ENCODE measurements at regions not wholly inside any gene's neighbourhood (a gene's known extent, or its start where the extent isn't known, plus 50 kb on each side); places are given as distances from the start of the nearest gene placed in this dataset.

DNA sequence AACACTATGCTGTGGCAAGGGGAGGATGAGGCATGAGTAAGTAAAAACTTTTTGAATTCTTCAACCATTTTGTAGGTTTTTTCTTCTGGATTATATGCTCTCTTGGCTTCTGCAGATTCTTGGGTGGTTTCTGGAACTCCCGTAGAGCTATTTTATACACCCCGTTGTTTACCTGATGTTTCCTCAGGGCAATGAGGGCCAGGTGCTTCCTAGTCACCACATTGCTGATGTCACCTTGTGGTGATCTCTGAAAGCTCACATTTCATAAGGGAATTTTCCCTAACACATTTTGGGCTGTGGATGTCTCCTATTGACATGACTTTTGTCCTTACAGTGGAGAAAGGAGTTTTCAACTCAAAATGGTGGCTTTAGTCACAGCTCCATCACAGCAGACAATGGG is 356.6 kb downstream of the PLA2G4A start:
- TF ChIP-seq, protein P1, sequence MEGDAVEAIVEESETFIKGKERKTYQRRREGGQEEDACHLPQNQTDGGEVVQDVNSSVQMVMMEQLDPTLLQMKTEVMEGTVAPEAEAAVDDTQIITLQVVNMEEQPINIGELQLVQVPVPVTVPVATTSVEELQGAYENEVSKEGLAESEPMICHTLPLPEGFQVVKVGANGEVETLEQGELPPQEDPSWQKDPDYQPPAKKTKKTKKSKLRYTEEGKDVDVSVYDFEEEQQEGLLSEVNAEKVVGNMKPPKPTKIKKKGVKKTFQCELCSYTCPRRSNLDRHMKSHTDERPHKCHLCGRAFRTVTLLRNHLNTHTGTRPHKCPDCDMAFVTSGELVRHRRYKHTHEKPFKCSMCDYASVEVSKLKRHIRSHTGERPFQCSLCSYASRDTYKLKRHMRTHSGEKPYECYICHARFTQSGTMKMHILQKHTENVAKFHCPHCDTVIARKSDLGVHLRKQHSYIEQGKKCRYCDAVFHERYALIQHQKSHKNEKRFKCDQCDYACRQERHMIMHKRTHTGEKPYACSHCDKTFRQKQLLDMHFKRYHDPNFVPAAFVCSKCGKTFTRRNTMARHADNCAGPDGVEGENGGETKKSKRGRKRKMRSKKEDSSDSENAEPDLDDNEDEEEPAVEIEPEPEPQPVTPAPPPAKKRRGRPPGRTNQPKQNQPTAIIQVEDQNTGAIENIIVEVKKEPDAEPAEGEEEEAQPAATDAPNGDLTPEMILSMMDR (IDR thresholded peaks at IDR 0.05; ENCODE audit: low read length, missing control alignments) = no peak
- no peak overlapping the region for H3K4me3 ChIP-seq (replicated peaks; ENCODE audit: low read depth, low read length)
- DNase-seq (ENCODE audit: low read depth) = no peak

DNA sequence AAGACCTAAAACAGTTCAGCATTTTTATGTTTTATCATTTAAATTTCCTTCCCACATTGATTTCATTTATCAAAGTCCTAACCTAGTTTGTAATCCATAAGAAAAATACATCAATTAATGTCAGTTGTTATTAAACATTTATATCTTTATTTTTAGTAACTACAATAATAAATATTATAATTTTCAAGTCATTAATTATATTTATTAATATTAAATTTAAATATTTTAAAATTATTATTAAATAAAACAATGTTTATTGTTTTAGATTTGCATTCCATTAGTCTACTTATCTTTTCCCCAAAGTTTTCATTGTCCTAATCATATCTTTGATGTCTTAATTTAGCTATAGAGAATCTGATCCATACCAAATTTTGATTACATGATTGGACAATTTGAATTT is 368.9 kb downstream of the PLA2G4A start:
- TF ChIP-seq, protein P1 (IDR thresholded peaks at IDR 0.05; ENCODE audit: low read length, missing control alignments) = no peak
- DNase-seq (ENCODE audit: low read depth) = no peak
- no peak overlapping the region for H3K4me3 ChIP-seq (replicated peaks; ENCODE audit: low read depth, low read length)

DNA sequence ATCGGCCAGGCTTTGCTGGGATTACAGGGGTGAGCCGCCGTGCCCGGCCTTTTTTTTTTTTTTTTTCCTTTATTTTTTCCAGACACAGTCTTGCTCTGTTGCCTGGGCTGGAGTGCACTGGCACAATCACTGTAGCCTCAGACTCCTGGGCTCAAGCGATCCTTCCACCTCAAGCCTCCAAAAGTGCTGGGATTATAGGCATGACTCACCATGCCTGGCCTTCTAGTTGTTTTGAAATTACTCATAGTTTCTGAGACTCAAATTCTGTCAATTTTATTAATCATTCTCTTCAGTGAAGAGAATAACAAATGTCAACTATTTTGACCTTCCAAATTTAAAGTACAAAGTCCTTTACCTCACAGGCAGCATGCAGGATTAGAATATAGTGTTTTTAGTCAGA is 374.5 kb downstream of the PLA2G4A start:
- H3K4me3 ChIP-seq (replicated peaks; ENCODE audit: low read depth, low read length) = no peak overlapping the region
- TF ChIP-seq, protein P1 (IDR thresholded peaks at IDR 0.05; ENCODE audit: low read length, missing control alignments) = no peak
- peak; percentile 3 for DNase-seq (ENCODE audit: low read depth)

DNA sequence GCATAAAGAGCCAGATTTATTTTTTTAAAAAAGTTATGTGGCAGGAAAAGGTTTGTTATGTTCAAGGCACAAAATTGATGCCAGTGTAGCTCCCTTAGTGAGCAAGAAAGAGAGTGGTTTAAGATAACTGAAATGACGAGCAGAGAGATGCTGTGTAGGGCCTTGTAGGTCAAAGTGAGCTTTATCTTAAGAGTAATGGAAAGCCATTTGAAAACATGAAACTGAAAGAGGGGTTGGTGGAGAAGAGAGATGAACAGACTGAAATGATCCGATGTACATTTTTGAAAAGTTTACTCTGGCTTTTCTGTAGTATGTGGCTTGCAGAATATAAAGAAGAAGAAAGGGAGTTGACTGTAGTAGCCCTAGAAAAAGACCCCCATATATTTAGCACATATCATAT is 383.6 kb downstream of the PLA2G4A start:
- TF ChIP-seq, protein P1 (IDR thresholded peaks at IDR 0.05; ENCODE audit: low read length, missing control alignments) = no peak
- no peak for DNase-seq (ENCODE audit: low read depth)
- H3K4me3 ChIP-seq (replicated peaks; ENCODE audit: low read depth, low read length) = no peak overlapping the region

DNA sequence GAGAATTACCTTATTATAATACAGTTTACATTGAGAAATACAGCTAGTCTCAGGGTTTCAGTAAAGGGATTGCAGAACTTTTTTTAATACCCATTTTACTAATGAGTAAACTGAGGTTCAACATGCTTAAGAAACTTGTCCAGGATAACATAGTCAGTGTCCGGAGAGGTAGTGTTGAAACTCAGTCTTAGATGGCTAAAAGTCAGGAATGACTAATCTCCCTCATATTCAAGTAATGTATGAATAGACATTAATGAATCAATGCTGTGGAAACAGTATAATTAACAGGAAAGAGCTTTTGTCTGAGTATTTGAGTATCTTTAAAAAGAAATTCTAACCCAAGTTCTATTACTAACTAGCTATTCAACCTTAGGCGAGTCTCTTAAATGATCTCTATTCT is 397.6 kb downstream of the PLA2G4A start:
- peak; percentile 8 for DNase-seq (ENCODE audit: low read depth)
- H3K4me3 ChIP-seq (replicated peaks; ENCODE audit: low read depth, low read length) = no peak overlapping the region
- TF ChIP-seq, protein P1 (IDR thresholded peaks at IDR 0.05; ENCODE audit: low read length, missing control alignments) = no peak

DNA sequence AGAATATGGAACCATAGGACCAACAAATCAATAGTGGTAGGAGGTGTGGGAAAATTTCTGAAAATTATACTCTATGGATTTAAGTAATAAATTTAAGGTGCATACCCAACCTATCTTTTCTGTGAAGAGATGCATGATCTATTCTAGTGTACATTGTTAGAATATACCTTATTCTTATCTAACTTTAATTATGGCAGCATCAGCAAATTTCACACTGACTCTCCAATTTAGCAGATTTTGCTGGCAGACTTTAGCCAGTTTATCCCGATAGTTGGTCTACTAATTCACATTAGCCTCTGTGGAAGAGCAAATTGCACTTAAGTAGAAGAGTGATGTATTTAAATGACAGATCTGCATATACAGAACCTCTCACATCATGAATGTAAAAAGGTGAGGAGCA is 400.0 kb downstream of the PLA2G4A start:
- no peak for DNase-seq (ENCODE audit: low read depth)
- H3K4me3 ChIP-seq (replicated peaks; ENCODE audit: low read depth, low read length) = no peak overlapping the region
- TF ChIP-seq, protein P1 (IDR thresholded peaks at IDR 0.05; ENCODE audit: low read length, missing control alignments) = no peak

DNA sequence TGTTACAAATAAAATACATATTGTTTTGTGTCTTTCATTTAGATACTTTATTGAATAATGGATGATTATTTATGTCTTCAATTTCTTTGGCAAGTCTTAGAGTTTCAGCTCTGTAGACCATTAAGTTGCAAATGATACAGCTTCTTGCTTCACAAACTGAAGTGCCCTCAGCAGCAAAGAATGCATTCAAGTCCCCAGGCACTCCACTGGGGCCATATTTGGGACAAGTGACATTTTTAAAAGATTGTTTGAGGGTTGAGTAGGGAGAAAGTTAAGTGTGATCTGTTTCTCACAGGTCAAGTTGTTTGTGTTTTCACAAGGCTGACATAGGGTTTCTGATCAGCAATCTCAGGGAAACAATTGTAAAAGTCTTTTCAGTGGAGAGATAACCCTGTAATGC is 400.7 kb downstream of the PLA2G4A start:
- TF ChIP-seq, protein P1 (IDR thresholded peaks at IDR 0.05; ENCODE audit: low read length, missing control alignments) = no peak
- no peak overlapping the region for H3K4me3 ChIP-seq (replicated peaks; ENCODE audit: low read depth, low read length)
- no peak for DNase-seq (ENCODE audit: low read depth)
